ENCODE measurements at regions not wholly inside any gene's neighbourhood (a gene's known extent, or its start where the extent isn't known, plus 50 kb on each side); places are given as distances from the start of the nearest gene placed in this dataset.
"Not testable (repeated sequence)": the region's sequence is repeated elsewhere in the genome, so short reads cannot be mapped to it uniquely, and the experiment has no call there.

GRCh38 chr5:17810734-17811133, 176.5 kb downstream of the TAF11L14 start:
- DNase-seq (no peak), ATAC-seq (no peak)
- intact Hi-C loops (cut with DNase I, micrococcal nuclease) = no loop called here

- ATAC-seq (no peak), DNase-seq (no peak)
- intact Hi-C loops (cut with DNase I, micrococcal nuclease) = no loop called here
These were observed 179.0 kb downstream of the TAF11L14 start for GRCh38 chr5:17813214-17813613.

- ATAC-seq = no peak
- intact Hi-C loops (cut with DNase I, micrococcal nuclease) = no loop called here
- no peak for DNase-seq
These were observed 182.2 kb downstream of the TAF11L14 start for GRCh38 chr5:17816505-17816904.

GRCh38 chr5:17816944-17817343, 182.7 kb downstream of the TAF11L14 start:
- intact Hi-C loops (cut with DNase I, micrococcal nuclease) = no loop called here
- DNase-seq (no peak), ATAC-seq (no peak)

- ATAC-seq (no peak), DNase-seq (no peak)
- intact Hi-C loops (cut with DNase I, micrococcal nuclease) = no loop called here
These were observed 183.7 kb downstream of the TAF11L14 start for GRCh38 chr5:17817990-17818389.

GRCh38 chr5:17819783-17820182, 185.5 kb downstream of the TAF11L14 start:
- intact Hi-C loops (cut with DNase I, micrococcal nuclease) = no loop called here
- no peak for DNase-seq
- no peak for ATAC-seq

GRCh38 chr5:17828681-17829080, 194.4 kb downstream of the TAF11L14 start:
- ATAC-seq (no peak), DNase-seq (no peak)
- intact Hi-C loops (cut with DNase I, micrococcal nuclease) = no loop called here

GRCh38 chr5:17829456-17829855, 195.2 kb downstream of the TAF11L14 start:
- intact Hi-C loops (cut with DNase I, micrococcal nuclease) = no loop called here
- DNase-seq (no peak), ATAC-seq (no peak)

- DNase-seq (no peak), ATAC-seq (no peak)
- intact Hi-C loops (cut with DNase I, micrococcal nuclease) = no loop called here
These were observed 197.0 kb downstream of the TAF11L14 start for GRCh38 chr5:17831279-17831678.

- ATAC-seq (no peak), DNase-seq (no peak)
- intact Hi-C loops (cut with DNase I, micrococcal nuclease) = no loop called here
These were observed 198.9 kb downstream of the TAF11L14 start for GRCh38 chr5:17832949-17833745.

- intact Hi-C loops (cut with DNase I, micrococcal nuclease) = no loop called here
- DNase-seq (no peak), ATAC-seq (no peak)
These were observed 203.5 kb downstream of the TAF11L14 start for GRCh38 chr5:17837757-17838156.

- intact Hi-C loops (cut with DNase I, micrococcal nuclease) = no loop called here
- DNase-seq (no peak), ATAC-seq (no peak)
These were observed 204.2 kb downstream of the TAF11L14 start for GRCh38 chr5:17838469-17838868.

GRCh38 chr5:17839848-17840247, 205.6 kb downstream of the TAF11L14 start:
- ATAC-seq (no peak), DNase-seq (no peak)
- intact Hi-C loops (cut with DNase I, micrococcal nuclease) = no loop called here

- ATAC-seq = no peak
- DNase-seq = no peak
- intact Hi-C loops (cut with DNase I, micrococcal nuclease) = no loop called here
These were observed 212.2 kb downstream of the TAF11L14 start for GRCh38 chr5:17846496-17846895.

GRCh38 chr5:17847286-17847685, 213.0 kb downstream of the TAF11L14 start:
- ATAC-seq = no peak
- DNase-seq = no peak
- intact Hi-C loops (cut with DNase I, micrococcal nuclease) = no loop called here

- DNase-seq (no peak), ATAC-seq (no peak)
- intact Hi-C loops (cut with DNase I, micrococcal nuclease) = no loop called here
These were observed 217.9 kb downstream of the TAF11L14 start for GRCh38 chr5:17852111-17852510.

GRCh38 chr5:17852740-17853139, 218.5 kb downstream of the TAF11L14 start:
- DNase-seq = no peak
- ATAC-seq = no peak
- intact Hi-C loops (cut with DNase I, micrococcal nuclease) = no loop called here

- ATAC-seq = no peak
These were observed 220.6 kb downstream of the TAF11L14 start for GRCh38 chr5:17854901-17855300.

GRCh38 chr5:17860660-17861315, 226.5 kb downstream of the TAF11L14 start:
- no peak for DNase-seq
- no peak for ATAC-seq
- intact Hi-C loops (cut with DNase I, micrococcal nuclease) = no loop called here

More at GRCh38 chr5:17854901-17855300, 220.6 kb downstream of the TAF11L14 start:
- intact Hi-C loops (cut with DNase I, micrococcal nuclease) = no loop called here
- no peak for DNase-seq

- DNase-seq; ATAC-seq; intact Hi-C loops (cut with DNase I, micrococcal nuclease): not testable (repeated sequence)
These were observed 230.6 kb downstream of the TAF11L14 start for GRCh38 chr5:17864903-17865302.

Data from left colon (tissue), 2 donors.